Left hindlimb (tissue), 1 donor: ENCODE measurements at regions not wholly inside any gene's neighbourhood (a gene's known extent, or its start where the extent isn't known, plus 50 kb on each side); places are given as distances from the start of the nearest gene placed in this dataset.
A peak's percentile ranks its signal among the peaks of the same experiment; 100 is the strongest.

Experiments used
- DNase-seq: peaks from one replicate; pipeline ENCODE4 v3.0.0-alpha.2; 2018

DNA sequence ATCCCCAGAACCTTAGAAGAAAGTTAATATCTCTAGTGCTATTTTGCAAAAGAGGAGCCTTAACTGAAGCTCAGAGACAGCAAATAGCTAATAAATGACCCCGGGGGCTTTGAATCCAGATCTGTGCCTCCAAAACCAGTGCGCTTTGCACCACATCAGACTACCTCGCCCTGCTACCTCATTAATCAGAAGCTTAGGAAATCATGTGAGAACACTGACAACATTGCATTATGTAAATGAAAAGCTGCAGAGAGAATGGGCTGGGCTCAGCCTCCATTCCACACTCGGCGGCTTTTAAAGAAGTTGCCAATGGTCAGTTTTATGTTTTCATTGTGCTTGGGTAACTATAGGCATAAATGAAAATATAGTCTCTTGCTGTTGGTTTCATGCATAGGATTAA is 54.0 kb upstream of the STMND1 start:
- DNase-seq, result no peak

DNA sequence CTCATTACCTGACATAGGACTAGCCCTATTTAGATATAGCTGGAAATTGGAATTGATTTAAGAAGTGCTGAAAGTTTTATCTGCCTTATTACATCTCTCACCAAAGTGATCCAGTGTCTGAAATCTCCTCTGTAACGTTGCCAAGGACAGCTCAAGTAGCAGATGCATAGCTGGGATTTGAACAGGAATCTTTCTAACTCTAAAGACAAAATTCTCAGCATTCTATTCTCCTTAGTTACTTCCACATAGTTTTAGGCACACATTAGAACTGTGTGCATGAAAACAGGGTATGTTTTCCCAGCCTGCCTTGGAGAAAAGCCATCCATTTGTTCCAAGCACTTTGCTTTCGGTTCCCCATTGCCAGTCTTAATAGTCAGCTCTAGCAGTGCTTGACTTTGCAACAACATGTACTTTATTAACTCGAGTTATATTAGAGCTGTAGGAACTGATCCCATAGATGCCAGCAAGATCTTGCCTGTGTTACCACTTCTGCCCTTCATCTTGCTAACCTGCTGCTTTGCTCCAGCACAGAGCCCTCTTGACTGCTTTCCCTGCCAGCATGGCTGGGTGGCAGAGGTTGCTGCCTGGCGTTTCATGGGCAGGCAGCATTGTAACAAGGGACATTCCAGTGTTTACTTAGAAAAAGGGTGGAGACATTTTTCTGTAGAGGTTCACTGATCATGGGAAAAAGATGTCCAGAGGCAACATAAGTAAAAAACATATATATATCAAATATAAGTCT is 56.1 kb upstream of the STMND1 start:
- no peak for DNase-seq

DNA sequence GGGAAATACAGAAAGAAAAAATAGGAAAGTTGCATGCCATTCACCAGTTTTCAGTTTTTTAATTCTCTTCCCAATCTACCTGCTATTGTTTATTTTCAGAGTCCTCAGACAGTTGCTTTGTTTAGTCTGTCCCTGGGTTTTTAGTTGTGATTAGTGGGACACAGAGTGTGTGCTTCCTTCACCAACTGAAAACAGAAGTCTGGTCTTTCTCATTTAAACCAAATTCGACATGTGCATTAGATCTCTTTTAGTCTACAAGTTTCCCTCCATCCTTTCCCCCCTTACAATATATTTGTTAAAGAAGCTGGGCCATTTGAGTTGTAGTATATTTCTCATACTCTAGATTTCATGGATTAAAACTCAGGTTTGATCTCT is 58.7 kb upstream of the STMND1 start:
- DNase-seq, result no peak

GRCh38 chr6:17042422-17043147 is 59.3 kb upstream of the STMND1 start:
- no peak for DNase-seq

- no peak for DNase-seq
Measured at GRCh38 chr6:17039266-17039665, 62.6 kb upstream of the STMND1 start.

GRCh38 chr6:17038316-17038715 is 63.5 kb upstream of the STMND1 start:
- no peak for DNase-seq

DNA sequence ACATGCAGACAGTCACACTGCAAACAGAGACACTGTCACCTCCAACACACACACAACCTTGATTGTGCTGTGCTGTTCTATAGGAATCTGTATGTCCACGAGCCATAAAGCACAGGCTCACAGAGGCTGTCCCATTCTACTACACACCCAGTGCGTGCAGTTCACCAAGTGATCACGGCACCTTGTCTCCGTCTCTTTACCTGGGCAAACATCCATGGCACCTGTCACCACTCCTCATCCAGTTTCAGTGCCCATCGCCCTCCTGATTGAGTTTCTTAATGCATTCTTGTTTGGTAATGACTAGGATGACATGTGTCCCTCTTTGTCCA is 65.8 kb upstream of the STMND1 start:
- DNase-seq, result no peak

GRCh38 chr6:17035257-17036064 is 66.4 kb upstream of the STMND1 start:
- no peak for DNase-seq

GRCh38 chr6:17033746-17034145 is 68.1 kb upstream of the STMND1 start:
- DNase-seq, result no peak

- peak; percentile 82 for DNase-seq
Measured at GRCh38 chr6:17032988-17033634, 68.7 kb upstream of the STMND1 start.

DNA sequence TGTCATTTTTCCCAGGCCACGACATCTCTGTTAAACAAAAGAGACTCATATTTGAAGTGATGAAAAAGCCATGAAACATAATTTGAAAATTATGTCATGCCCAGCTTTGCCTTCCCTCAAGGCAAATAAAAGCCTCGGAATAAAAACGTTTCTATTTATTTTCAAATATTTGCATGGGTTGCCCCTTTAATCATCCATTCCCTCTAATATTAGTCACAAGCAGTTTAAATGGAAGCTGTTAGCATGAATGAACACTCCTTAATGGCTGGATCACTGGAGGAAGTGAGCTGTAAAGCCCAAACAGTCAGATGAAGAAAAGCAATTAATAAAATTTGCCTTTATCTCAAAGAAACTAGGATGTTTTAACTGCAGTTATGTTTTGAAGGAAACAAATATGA is 69.3 kb upstream of the STMND1 start:
- DNase-seq, result no peak

DNA sequence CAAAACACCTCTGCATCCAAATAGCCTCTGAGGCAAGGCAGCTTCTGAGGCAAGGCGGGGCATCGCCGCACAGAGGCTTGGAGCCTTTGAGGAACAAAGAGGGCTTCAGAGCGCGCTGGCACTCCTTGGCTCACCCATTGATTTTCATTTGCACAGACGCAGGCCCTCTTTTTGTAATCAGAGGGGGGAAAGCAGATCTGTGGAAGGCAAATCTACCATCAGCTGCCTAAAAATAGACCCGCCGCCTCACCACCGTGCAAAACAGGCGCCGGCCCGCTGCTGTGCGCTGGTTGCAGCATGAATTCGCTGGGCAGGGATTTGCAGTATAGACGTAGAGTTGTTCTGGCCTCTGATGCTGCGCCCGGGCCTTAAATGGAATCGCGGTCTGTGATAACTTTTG is 69.9 kb upstream of the STMND1 start:
- no peak for DNase-seq

DNA sequence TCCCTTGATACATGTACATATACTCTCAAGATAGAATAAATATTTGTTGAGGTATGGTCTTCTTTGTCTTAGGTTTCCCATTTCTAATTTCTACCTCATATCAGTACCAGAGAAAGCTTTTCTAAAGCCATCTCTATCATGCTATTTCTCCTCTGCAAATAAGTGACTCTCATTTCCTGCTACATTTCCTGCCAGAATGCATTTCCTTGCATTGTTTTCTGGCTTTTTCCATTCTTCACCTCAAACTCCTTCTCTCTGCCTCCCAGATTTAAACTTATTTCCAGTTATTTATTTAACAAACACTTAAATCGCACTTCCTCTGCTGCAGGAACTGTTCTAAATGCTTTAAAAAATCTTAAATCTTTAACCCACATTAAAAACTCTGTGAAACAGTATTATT is 74.4 kb upstream of the STMND1 start:
- DNase-seq, result no peak

DNA sequence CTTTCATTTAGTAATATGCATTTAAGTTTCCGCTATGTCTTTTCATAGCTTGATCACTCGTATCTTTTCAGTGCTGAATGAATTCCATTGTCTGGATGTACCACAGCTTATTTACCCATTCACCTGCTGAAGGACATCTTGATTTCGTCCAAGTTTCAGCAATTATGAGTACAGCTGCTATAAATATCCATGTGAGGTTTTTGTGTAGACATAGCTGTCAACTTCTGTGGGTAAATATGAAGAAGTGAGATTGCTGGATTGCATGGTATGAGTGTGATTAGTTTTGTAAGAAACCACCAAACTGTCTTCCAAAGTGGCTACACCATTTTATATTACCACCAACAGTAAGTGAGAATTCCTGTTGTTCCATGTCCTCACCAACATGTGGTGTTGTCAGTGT is 79.2 kb upstream of the STMND1 start:
- DNase-seq, result no peak

- DNase-seq, result no peak
Measured at GRCh38 chr6:17021539-17021889, 80.3 kb upstream of the STMND1 start.

DNA sequence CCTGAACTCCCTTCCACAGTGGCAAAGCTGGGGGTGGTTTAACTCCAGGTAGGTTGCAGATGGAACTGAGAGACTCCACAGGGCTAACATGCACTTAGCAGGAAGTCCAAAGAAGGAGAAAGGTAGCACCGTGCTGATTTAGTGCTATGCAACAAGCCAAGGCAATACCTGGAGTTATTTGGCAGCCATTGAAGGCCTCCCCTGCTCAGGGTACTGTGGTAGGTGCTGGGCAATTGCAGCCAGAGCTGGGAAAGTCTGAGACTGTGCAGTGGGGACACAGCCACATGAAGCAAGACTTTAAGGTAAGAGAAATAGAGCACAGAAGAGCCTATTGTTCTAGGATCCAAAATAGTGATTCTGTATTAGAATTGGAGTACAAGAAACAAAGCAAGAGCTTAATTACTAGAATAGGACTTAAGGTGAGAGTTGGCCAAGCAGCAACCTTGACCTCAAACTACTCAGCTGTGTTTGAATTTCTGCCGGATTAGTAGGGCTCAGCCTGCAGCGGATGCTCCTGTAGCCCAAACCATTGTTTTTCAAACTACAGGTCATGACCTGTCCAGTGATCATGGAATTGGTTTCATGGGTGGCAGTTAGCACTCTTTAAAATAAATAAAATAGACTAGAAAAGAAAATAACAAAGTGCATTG is 80.8 kb upstream of the STMND1 start:
- no peak for DNase-seq

GRCh38 chr6:17018425-17018824 is 83.4 kb upstream of the STMND1 start:
- no peak for DNase-seq

- no peak for DNase-seq
Measured at GRCh38 chr6:17017416-17017815, 84.4 kb upstream of the STMND1 start.

DNA sequence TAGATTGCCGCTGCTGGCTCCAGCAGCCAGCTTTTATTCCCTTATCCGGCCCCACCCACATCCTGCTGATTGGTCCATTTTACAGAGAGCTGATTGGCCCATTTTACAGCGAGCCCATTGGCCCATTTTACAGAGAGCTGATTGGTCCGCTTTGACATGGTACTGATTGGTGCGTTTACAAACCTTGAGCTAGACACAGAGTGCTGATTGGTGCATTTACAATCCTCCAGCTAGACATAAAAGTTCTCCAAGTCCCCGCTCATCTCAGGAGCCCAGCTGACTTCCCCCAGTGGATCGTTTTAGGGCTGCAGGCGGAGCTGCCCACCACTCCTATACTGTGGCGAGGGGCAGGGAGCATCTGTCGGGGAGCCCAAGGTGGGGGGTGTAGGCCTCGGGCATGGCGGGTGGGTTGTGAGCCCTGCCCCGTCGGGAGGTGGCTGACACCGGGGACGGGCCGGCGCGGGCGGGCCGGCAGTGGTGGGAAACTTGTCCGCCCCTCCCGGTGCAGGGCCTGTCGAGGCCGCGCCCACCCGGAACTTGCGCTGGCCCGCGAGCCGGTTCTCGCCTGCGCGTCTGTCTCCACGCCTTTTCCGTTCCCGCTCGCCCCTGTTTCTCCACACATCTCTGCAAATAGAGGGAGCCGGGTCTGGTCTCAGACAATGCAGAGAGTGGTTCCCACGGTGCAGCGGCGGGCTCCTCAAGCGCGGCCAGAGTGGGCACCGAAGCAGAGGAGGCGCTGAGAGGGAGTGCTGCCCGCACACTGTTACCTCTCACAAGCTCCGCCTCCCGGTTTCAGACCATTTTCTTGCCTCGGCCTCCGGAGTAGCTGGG is 86.1 kb upstream of the STMND1 start:
- peak; percentile 79 for DNase-seq

DNA sequence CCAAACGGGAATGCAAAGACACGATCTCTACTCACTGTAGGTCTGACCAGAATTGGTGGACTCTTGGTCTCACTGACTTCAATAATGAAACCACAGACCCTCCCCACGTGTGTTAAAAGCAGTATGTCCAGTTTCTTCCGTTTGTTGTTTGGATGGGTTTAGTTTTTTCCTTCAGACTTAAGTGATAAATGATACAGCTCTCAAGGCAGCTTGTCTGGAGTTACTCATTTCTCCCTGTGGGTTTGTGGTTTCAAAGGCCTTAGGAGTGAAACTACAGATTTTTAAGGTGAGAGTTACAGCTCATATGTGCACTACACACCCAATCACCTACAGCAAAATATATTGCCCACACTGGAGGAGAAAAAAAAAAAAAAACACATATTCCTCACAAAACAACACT is 86.7 kb upstream of the STMND1 start:
- DNase-seq, result no peak

DNA sequence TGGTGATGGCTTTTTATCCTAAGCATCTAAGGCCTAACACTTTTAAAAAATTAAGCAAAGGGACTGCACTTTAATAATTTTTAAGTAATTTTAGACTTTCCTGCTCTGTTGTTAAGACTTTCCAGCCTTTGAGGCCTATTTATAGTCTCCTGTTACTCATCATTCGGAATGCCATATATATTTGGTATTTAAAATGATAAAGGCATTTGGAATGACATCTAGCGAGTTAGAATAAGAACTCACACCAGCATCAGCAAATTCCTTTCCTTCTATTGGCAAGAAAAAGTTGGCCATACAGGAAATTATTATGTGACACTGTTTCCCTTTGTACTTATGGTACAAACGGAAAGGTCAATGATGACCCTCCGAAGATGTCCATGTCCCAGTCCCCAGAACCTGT is 88.1 kb upstream of the STMND1 start:
- no peak for DNase-seq
